Stomach (tissue), 8 donors: ENCODE measurements at regions not wholly inside any gene's neighbourhood (a gene's known extent, or its start where the extent isn't known, plus 50 kb on each side); places are given as distances from the start of the nearest gene placed in this dataset.

Experiments
- DNase-seq, 2 donors: peaks; one replicate each; pipeline versions ENCODE4 v3.0.0 to v3.0.0-alpha.2; 2013 to 2019
- H3K27ac ChIP-seq, 5 donors: fragments of 200-600 bp in 4 of 5; sonication (generic) in 4 of 5; one replicate each; pipeline ENCODE4 v1.5.1; 2013 to 2019; ENCODE audit warnings: mild to moderate bottlenecking in 1 of 5, moderate library complexity in 1 of 5
- H3K27me3 ChIP-seq, 3 donors: fragments of 200-600 bp; sonication (generic); one replicate each; pipeline ENCODE4 v1.5.1; 2017 to 2019; ENCODE audit warnings: mixed run types in 1 of 3
- H3K36me3 ChIP-seq, 4 donors: fragments of 200-600 bp; sonication (generic); 1 replicate in 3 of 4; 2 replicates in 1 of 4; pipeline ENCODE4 v1.5.1; 2016 to 2019
- H3K4me1 ChIP-seq, 4 donors: fragments of 200-600 bp; sonication (generic); one replicate each; pipeline ENCODE4 v1.5.1; 2016 to 2019
- H3K4me3 ChIP-seq, 4 donors: fragments of 200-600 bp; sonication (generic) in 3 of 4; one replicate each; pipeline ENCODE4 v1.5.1; 2016 to 2019; ENCODE audit warnings: mild to moderate bottlenecking in 1 of 4
- H3K9me3 ChIP-seq, 4 donors: fragments of 200-600 bp; sonication (generic); one replicate each; pipeline ENCODE4 v1.5.1; 2016 to 2019
- CTCF ChIP-seq, 7 experiments: fragments of 450-650 bp in 4 of 7; fragments of 200-600 bp in 3 of 7; sonication (generic) in 3 of 7; IDR thresholded peaks; one replicate each; pipeline ENCODE4 v1.5.1; 2016 to 2019; ENCODE audit warnings: antibody characterized with exemption in 7 of 7, control low read depth in 2 of 7, mild to moderate bottlenecking in 1 of 7
- EP300 ChIP-seq: sonication (generic); formaldehyde crosslinking; IDR thresholded peaks from one replicate; pipeline ENCODE4 v1.6.1; 2017; ENCODE audit warnings: antibody characterized with exemption
- POLR2A ChIP-seq, 4 donors: fragments of 450-650 bp; IDR thresholded peaks; one replicate each; pipeline ENCODE4 v1.6.1; 2016; ENCODE audit warnings: antibody characterized with exemption in 4 of 4, control low read depth in 2 of 4, mild to moderate bottlenecking in 1 of 4, moderate library complexity in 1 of 4
- POLR2AphosphoS5 ChIP-seq, 3 donors: sonication (generic); formaldehyde crosslinking; IDR thresholded peaks; one replicate each; pipeline ENCODE4 v1.6.1; 2016; ENCODE audit warnings: antibody characterized with exemption in 3 of 3
- WGBS, 5 donors: extraction: QIAGEN DNeasy Blood & Tissue Kit in 3 of 5; methylation state at CpG; one replicate each; pipeline versions ENCODE4 v1.1.5 to v1.1.7; 2013 to 2018; 5-methylcytosine and 5-hydroxymethylcytosine counted together
- intact Hi-C: fragments of 100-400 bp; cut with DNase I; formaldehyde crosslinking; loops from one replicate; pipeline ENCODE4 v1.15.1; 2023; ENCODE audit warnings: low total_unique reads
- donor health status: healthy with polysubstance abuse.
- donor health status: Bipolar disorder and iron deficiency.
- donor health status: healthy.

GRCh38 chr10:60490013-60490412 is 100.3 kb upstream of the ANK3 start:
- Histone ChIP-seq H3K27ac (no peak overlapping the region), H3K4me3 (no peak overlapping the region), H3K27me3 (no peaks in the 10 kb centered on the region), H3K9me3 (no peaks in the 10 kb centered on the region), H3K4me1 (peaks cover 0 to 6% (median 0%) of the 10 kb centered on the region in 4 donors), H3K36me3 (no peaks in the 10 kb centered on the region)
- intact Hi-C loops, result no loop called here
- DNase-seq, result peak in 1 of 2 donors; percentile 16
- 51 to 69% (median 67%) methylated on average over 3 of the region's 3 CpGs for whole genome bisulfite sequencing, 5 donors
- no peak for TF ChIP-seq POLR2AphosphoS5 (IDR thresholded peaks at IDR 0.05)
- no peak for TF ChIP-seq EP300
- no peak for TF ChIP-seq CTCF (IDR thresholded peaks at IDR 0.05)
- no peak for TF ChIP-seq POLR2A (IDR thresholded peaks at IDR 0.05)

- peaks cover 0 to 6% (median 2%) of the 10 kb centered on the region in 4 donors for H3K4me1 ChIP-seq
- H3K36me3 ChIP-seq, result no peaks in the 10 kb centered on the region
- no peaks in the 10 kb centered on the region for H3K27me3 ChIP-seq
- no peaks in the 10 kb centered on the region for H3K9me3 ChIP-seq
- TF ChIP-seq CTCF (IDR thresholded peaks at IDR 0.05), result no peak
- no peak for TF ChIP-seq EP300
- no peak for TF ChIP-seq POLR2AphosphoS5 (IDR thresholded peaks at IDR 0.05)
- no peak for TF ChIP-seq POLR2A (IDR thresholded peaks at IDR 0.05)
- WGBS, 5 donors, result 63 to 97% (median 85%) methylated on average over 1 of the region's 1 CpG
- H3K27ac ChIP-seq, result no peak overlapping the region
- intact Hi-C loops, result no loop called here
- no peak overlapping the region for H3K4me3 ChIP-seq
- DNase-seq, result no peak
Measured at GRCh38 chr10:60488111-60488669, 98.5 kb upstream of the ANK3 start.

- H3K9me3 ChIP-seq, result no peaks in the 10 kb centered on the region
- H3K27me3 ChIP-seq, result no peaks in the 10 kb centered on the region
- H3K4me1 ChIP-seq, result peaks cover 0 to 6% (median 2%) of the 10 kb centered on the region in 4 donors
- H3K36me3 ChIP-seq, result no peaks in the 10 kb centered on the region
- H3K27ac ChIP-seq, result no peak overlapping the region
- DNase-seq, result no peak
- 86 to 97% (median 94%) methylated on average over 9 of the region's 9 CpGs for WGBS, 5 donors
- H3K4me3 ChIP-seq, result no peak overlapping the region
- intact Hi-C loops, result no loop called here
- TF ChIP-seq POLR2AphosphoS5 (IDR thresholded peaks at IDR 0.05) (no peak), EP300 (no peak), POLR2A (IDR thresholded peaks at IDR 0.05) (no peak), CTCF (IDR thresholded peaks at IDR 0.05) (no peak)
Measured at GRCh38 chr10:60487543-60487942, 97.9 kb upstream of the ANK3 start.

- no peak overlapping the region for H3K4me3 ChIP-seq
- WGBS, 5 donors, result 92 to 97% (median 96%) methylated on average over 5 of the region's 5 CpGs
- H3K27me3 ChIP-seq, result no peaks in the 10 kb centered on the region
- intact Hi-C loops, result no loop called here
- no peak overlapping the region for H3K27ac ChIP-seq
- no peak for TF ChIP-seq EP300
- TF ChIP-seq CTCF (IDR thresholded peaks at IDR 0.05), result no peak
- TF ChIP-seq POLR2A (IDR thresholded peaks at IDR 0.05), result no peak
- TF ChIP-seq POLR2AphosphoS5 (IDR thresholded peaks at IDR 0.05), result no peak
- H3K4me1 ChIP-seq, result peaks cover 0 to 14% (median 6%) of the 10 kb centered on the region in 4 donors
- no peaks in the 10 kb centered on the region for H3K9me3 ChIP-seq
- H3K36me3 ChIP-seq, result no peaks in the 10 kb centered on the region
- no peak for DNase-seq
Measured at GRCh38 chr10:60485025-60485424, 95.3 kb upstream of the ANK3 start.
